ENCODE measurements at regions not wholly inside any gene's neighbourhood (a gene's known extent, or its start where the extent isn't known, plus 50 kb on each side); places are given as distances from the start of the nearest gene placed in this dataset.

DNA sequence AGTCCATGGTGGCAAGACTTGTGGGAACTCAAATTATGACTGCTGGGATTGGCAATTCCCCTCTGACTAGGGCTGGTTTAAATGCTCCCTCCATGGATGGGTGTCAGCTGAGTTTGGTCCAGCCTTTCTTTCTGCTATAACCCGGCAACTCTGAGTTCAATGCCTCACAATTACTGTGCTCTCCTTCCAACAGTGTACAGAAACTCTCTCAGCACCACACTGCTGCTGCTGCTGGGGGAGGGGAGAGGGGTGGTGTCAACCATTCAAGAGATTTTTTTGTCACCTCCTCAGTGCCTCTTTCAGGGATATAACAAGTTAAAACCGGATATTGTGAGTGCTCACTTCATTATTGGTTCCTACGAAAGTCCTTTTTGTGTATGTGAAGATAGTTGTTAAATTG, 830.3 kb upstream of the NXPH2 start (continued):
- no peak for TF ChIP-seq CUX1 (CRISPR knock-in tag; IDR thresholded peaks at IDR 0.05)
- TF ChIP-seq NR2C1 (IDR thresholded peaks at IDR 0.05), result no peak
- no peak for TF ChIP-seq NR2C1 (tag; IDR thresholded peaks at IDR 0.05)

DNA sequence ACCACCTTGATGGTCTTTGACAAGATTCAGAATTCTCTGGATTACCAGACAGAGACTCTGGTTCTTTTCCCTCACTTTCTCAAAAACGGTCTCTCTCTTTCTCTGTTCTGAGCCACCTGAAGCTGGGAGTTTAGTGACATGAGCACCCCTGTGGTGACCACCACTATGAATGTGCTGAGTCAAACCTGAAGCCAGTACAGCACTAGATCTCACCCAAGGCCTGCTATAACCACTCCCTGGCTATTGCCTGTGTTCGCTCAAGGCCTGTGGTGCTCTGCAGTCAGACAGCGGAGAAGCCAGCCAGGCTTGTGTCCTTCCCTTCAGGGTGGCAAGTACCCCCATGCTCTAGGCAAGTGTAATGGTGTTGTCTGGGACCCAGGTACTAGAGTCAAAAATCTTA, 828.9 kb upstream of the NXPH2 start:
- WGBS (ENCODE audit: insufficient coverage, low coverage, missing lambda C conversion rate), result 4% methylated on average over 3 of the region's 3 CpGs
- Histone ChIP-seq H3K9me3 (replicated peaks; ENCODE audit: control insufficient read depth, insufficient read depth, low read depth, low read length) (no peaks in the 10 kb centered on the region), H2AFZ (ENCODE audit: low read depth, low read length) (no peak overlapping the region), H3K27ac (ENCODE audit: extremely low read depth, low read depth, low read length) (no peak overlapping the region), H3K4me2 (ENCODE audit: insufficient read depth, low read length) (no peak overlapping the region), H4K20me1 (replicated peaks; ENCODE audit: control insufficient read depth, insufficient read depth, low read length) (no peaks in the 10 kb centered on the region), H3K79me2 (ENCODE audit: control insufficient read depth, insufficient read depth, low read length) (no peaks in the 10 kb centered on the region), H3K9me1 (ENCODE audit: control insufficient read depth, insufficient read depth, low read length) (no peaks in the 10 kb centered on the region), H3K36me3 (ENCODE audit: control insufficient read depth, insufficient read depth, low read length) (no peaks in the 10 kb centered on the region), H3K4me1 (replicated peaks in 1 of 2; ENCODE audit: control insufficient read depth in 2 of 2, insufficient read depth in 2 of 2, low read length in 2 of 2) (no peaks in the 10 kb centered on the region), H3K27me3 (ENCODE audit: control insufficient read depth in 2 of 2, insufficient read depth in 2 of 2, low read length in 2 of 2) (no peaks in the 10 kb centered on the region), H3K4me3 (no peak overlapping the region), H3K9ac (ENCODE audit: insufficient read depth in 1 of 2, low read depth in 2 of 2, low read length in 2 of 2) (no peak overlapping the region)
- FAIRE-seq (no peak), ATAC-seq (no peak), DNase-seq (ENCODE audit: extremely low read depth in 1 of 4, low spot score in 3 of 4) (no peak)
- intact Hi-C loops (cut with micrococcal nuclease) (no loop called here), in situ Hi-C loops (cut with MboI) (no loop called here)
- TF ChIP-seq E2F1 (CRISPR knock-in tag; IDR thresholded peaks at IDR 0.05) (no peak), NFE2 (IDR thresholded peaks at IDR 0.05; ENCODE audit: low read depth) (no peak), SIRT6 (IDR thresholded peaks at IDR 0.05; ENCODE audit: low read depth, low read length) (no peak), SMARCA4 (IDR thresholded peaks at IDR 0.05) (no peak), PCBP1 (IDR thresholded peaks at IDR 0.05; ENCODE audit: low read depth, low read length, poor library complexity, severe bottlenecking) (no peak), CBX1 (IDR thresholded peaks at IDR 0.05; ENCODE audit: low read depth) (no peak)
- ChIA-PET CTCF (ENCODE audit: low intra/inter-chr PET ratio) (no interaction called here), POLR2A (no interaction called here)
- BruUV-seq (replicated peaks), result no TSS peak
